ENCODE measurements at regions not wholly inside any gene's neighbourhood (a gene's known extent, or its start where the extent isn't known, plus 50 kb on each side); places are given as distances from the start of the nearest gene placed in this dataset.

GRCh38 chr6:165055231-165055630 lies 254.2 kb downstream of the C6orf118 start:
- TF ChIP-seq SIN3A (IDR thresholded peaks at IDR 0.05; ENCODE audit: borderline replicate concordance, insufficient read depth, low read length) (no peak), REST (IDR thresholded peaks at IDR 0.05; ENCODE audit: insufficient read depth in 1 of 2, low read depth in 2 of 2, low read length in 2 of 2) (no peak), POLR2AphosphoS5 (IDR thresholded peaks at IDR 0.05; ENCODE audit: low read depth, low read length) (no peak), TAF1 (IDR thresholded peaks at IDR 0.05; ENCODE audit: borderline replicate concordance, insufficient read depth, low read length) (no peak), FOXP2 (optimal IDR thresholded peaks at IDR 0.05; ENCODE audit: borderline replicate concordance, extremely low read depth, extremely low read length, insufficient read depth) (no peak)

- TF ChIP-seq SIN3A (IDR thresholded peaks at IDR 0.05; ENCODE audit: borderline replicate concordance, insufficient read depth, low read length), result no peak
- TF ChIP-seq REST (IDR thresholded peaks at IDR 0.05; ENCODE audit: insufficient read depth in 1 of 2, low read depth in 2 of 2, low read length in 2 of 2), result no peak
- TF ChIP-seq POLR2AphosphoS5 (IDR thresholded peaks at IDR 0.05; ENCODE audit: low read depth, low read length), result no peak
- TF ChIP-seq TAF1 (IDR thresholded peaks at IDR 0.05; ENCODE audit: borderline replicate concordance, insufficient read depth, low read length), result no peak
- TF ChIP-seq FOXP2 (optimal IDR thresholded peaks at IDR 0.05; ENCODE audit: borderline replicate concordance, extremely low read depth, extremely low read length, insufficient read depth), result no peak
Measured at GRCh38 chr6:165052561-165053480, 256.6 kb downstream of the C6orf118 start.

- TF ChIP-seq REST (IDR thresholded peaks at IDR 0.05; ENCODE audit: insufficient read depth in 1 of 2, low read depth in 2 of 2, low read length in 2 of 2) (no peak), POLR2AphosphoS5 (IDR thresholded peaks at IDR 0.05; ENCODE audit: low read depth, low read length) (no peak), FOXP2 (optimal IDR thresholded peaks at IDR 0.05; ENCODE audit: borderline replicate concordance, extremely low read depth, extremely low read length, insufficient read depth) (no peak), TAF1 (IDR thresholded peaks at IDR 0.05; ENCODE audit: borderline replicate concordance, insufficient read depth, low read length) (no peak), SIN3A (IDR thresholded peaks at IDR 0.05; ENCODE audit: borderline replicate concordance, insufficient read depth, low read length) (no peak)
Measured at GRCh38 chr6:165049362-165049761, 260.0 kb downstream of the C6orf118 start.

- no peak for TF ChIP-seq REST (IDR thresholded peaks at IDR 0.05; ENCODE audit: insufficient read depth in 1 of 2, low read depth in 2 of 2, low read length in 2 of 2)
- no peak for TF ChIP-seq TAF1 (IDR thresholded peaks at IDR 0.05; ENCODE audit: borderline replicate concordance, insufficient read depth, low read length)
- no peak for TF ChIP-seq FOXP2 (optimal IDR thresholded peaks at IDR 0.05; ENCODE audit: borderline replicate concordance, extremely low read depth, extremely low read length, insufficient read depth)
- no peak for TF ChIP-seq SIN3A (IDR thresholded peaks at IDR 0.05; ENCODE audit: borderline replicate concordance, insufficient read depth, low read length)
- TF ChIP-seq POLR2AphosphoS5 (IDR thresholded peaks at IDR 0.05; ENCODE audit: low read depth, low read length), result no peak
Measured at GRCh38 chr6:165047952-165048351, 261.5 kb downstream of the C6orf118 start.
